Left lung (tissue), 4 donors: ENCODE measurements at regions not wholly inside any gene's neighbourhood (a gene's known extent, or its start where the extent isn't known, plus 50 kb on each side); places are given as distances from the start of the nearest gene placed in this dataset.

Experiments used
- ATAC-seq: fragments of 200-7000 bp; cut with Tn5 transposase; one replicate; pipeline ENCODE4 v1.9.1; 2020; ENCODE audit warnings: moderate library complexity
- DNase-seq, 4 donors: peaks; one replicate each; pipeline ENCODE4 v3.0.0-alpha.2; 2013 to 2020
- H3K27ac ChIP-seq, 2 donors: fragments of 200-600 bp; sonication (generic) in 1 of 2; one replicate each; pipeline versions ENCODE4 v1.5.0 to v1.8.0; 2020 to 2021
- H3K27me3 ChIP-seq, 2 donors: fragments of 200-600 bp; sonication (generic) in 1 of 2; one replicate each; pipeline versions ENCODE4 v1.5.0 to v1.8.0; 2020 to 2021
- H3K36me3 ChIP-seq, 2 donors: fragments of 200-600 bp; sonication (generic) in 1 of 2; one replicate each; pipeline versions ENCODE4 v1.5.0 to v1.8.0; 2020 to 2021
- H3K4me1 ChIP-seq, 2 donors: fragments of 200-600 bp; one replicate each; pipeline ENCODE4 v1.8.0; 2021
- H3K4me3 ChIP-seq, 2 donors: fragments of 200-600 bp; sonication (generic) in 1 of 2; one replicate each; pipeline versions ENCODE4 v1.5.0 to v1.8.0; 2020 to 2021; ENCODE audit warnings: mild to moderate bottlenecking in 1 of 2
- H3K9me3 ChIP-seq, 2 donors: fragments of 200-600 bp; sonication (generic) in 1 of 2; one replicate each; pipeline versions ENCODE4 v1.5.0 to v1.8.0; 2020 to 2021
- intact Hi-C, 2 donors: fragments of 100-400 bp; cut with DNase I; formaldehyde crosslinking; loops; one replicate each; pipeline versions ENCODE4 v1.11.2 to v1.14.2; 2022
- TF ChIP-seq, protein P1 (sequence below), 2 donors: fragments of 200-600 bp; sonication (generic) in 1 of 2; IDR thresholded peaks; one replicate each; pipeline versions ENCODE4 v1.5.0 to v1.8.0; 2021; ENCODE audit warnings: antibody characterized with exemption in 2 of 2
- donor health status: DM: no; HTN: yes; CAD: no.
- donor health status: DM: no; HTN: no; CAD: no.

DNA sequence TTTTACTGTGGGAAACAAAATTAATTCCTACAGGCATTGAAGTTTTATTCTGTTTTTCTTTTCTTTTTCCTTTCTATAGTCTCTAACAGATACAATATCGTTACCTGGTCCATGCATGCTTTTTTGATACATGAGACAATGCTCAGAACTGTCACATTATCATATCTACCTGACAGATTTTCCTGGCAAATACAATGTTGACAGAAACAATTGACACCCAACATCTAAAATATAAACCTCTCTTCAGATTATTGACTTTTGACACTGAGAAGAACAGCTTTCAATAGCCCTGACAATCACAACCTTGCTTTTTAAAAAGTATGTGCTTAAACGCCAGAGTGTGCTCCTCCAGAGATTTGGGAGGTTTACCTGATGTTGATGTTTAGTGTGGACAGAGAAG is 2334.6 kb upstream of the WWC1 start:
- ATAC-seq (no peak), DNase-seq (no peak)
- Histone ChIP-seq H3K27me3 (no peaks in the 10 kb centered on the region), H3K4me3 (no peak overlapping the region), H3K9me3 (peaks cover 0 to 3% of the 10 kb centered on the region in 2 donors), H3K4me1 (no peaks in the 10 kb centered on the region), H3K27ac (no peak overlapping the region), H3K36me3 (no peaks in the 10 kb centered on the region)
- TF ChIP-seq, protein P1, sequence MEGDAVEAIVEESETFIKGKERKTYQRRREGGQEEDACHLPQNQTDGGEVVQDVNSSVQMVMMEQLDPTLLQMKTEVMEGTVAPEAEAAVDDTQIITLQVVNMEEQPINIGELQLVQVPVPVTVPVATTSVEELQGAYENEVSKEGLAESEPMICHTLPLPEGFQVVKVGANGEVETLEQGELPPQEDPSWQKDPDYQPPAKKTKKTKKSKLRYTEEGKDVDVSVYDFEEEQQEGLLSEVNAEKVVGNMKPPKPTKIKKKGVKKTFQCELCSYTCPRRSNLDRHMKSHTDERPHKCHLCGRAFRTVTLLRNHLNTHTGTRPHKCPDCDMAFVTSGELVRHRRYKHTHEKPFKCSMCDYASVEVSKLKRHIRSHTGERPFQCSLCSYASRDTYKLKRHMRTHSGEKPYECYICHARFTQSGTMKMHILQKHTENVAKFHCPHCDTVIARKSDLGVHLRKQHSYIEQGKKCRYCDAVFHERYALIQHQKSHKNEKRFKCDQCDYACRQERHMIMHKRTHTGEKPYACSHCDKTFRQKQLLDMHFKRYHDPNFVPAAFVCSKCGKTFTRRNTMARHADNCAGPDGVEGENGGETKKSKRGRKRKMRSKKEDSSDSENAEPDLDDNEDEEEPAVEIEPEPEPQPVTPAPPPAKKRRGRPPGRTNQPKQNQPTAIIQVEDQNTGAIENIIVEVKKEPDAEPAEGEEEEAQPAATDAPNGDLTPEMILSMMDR (IDR thresholded peaks at IDR 0.05) = no peak
- intact Hi-C loops = no loop called here

DNA sequence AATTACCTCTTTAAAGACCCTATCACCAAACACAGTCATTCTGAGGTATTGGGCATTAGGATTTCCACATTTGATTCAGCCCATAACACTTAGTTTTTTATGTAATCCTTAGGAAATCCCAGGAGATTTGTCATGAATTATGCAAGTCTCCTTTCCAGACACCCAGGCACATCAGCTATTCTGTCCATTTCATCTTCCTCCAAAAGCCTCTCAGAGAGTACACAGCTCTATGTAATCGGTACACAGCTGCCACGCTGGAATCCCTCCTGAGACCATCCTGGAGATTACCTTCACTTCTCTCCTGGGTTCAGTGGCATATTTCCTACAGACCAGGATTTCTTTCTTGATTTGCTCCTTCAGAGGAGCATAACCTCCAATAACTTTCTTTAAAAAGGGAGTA is 2309.8 kb upstream of the WWC1 start:
- intact Hi-C loops = no loop called here
- TF ChIP-seq, protein P1 (IDR thresholded peaks at IDR 0.05) = no peak
- Histone ChIP-seq H3K27me3 (no peaks in the 10 kb centered on the region), H3K4me1 (no peaks in the 10 kb centered on the region), H3K4me3 (no peak overlapping the region), H3K27ac (no peak overlapping the region), H3K9me3 (no peaks in the 10 kb centered on the region), H3K36me3 (no peaks in the 10 kb centered on the region)
- DNase-seq (no peak), ATAC-seq (no peak)

DNA sequence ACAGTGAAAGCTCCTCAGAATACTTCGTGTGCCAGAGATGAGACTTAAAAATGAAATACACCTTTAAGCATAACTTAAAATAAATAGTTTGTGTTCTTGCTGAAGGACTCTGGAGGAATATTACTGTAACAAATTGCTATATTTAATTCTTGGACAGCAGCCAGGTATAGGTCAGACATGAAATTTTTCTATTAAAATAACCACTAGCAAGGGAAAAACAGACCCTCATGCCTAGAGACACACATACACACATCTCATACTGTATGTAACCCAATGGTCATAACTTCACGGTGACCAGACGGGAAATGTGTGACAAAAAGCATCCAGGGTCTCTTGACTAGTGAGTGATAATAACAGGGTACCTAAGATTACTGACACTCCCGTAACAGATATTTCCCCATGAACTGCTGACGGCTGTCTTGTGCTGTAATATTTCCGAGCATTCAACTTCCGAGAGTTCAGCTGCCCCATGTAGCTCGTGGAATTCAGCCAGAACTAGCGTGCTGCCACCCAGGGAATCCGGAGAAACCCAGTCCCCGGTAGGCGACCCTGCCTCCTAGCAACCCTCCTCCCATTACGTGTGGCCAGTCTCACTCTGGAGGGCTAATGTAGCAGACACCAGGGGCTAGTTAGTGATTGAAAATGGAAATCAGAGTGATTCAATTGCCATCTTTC is 2295.1 kb upstream of the WWC1 start:
- TF ChIP-seq, protein P1 (IDR thresholded peaks at IDR 0.05) = no peak
- no peak overlapping the region for H3K27ac ChIP-seq
- no peaks in the 10 kb centered on the region for H3K4me1 ChIP-seq
- DNase-seq (no peak), ATAC-seq (no peak)
- no peaks in the 10 kb centered on the region for H3K36me3 ChIP-seq
- no peaks in the 10 kb centered on the region for H3K9me3 ChIP-seq
- no peaks in the 10 kb centered on the region for H3K27me3 ChIP-seq
- no peak overlapping the region for H3K4me3 ChIP-seq
- intact Hi-C loops = no loop called here

DNA sequence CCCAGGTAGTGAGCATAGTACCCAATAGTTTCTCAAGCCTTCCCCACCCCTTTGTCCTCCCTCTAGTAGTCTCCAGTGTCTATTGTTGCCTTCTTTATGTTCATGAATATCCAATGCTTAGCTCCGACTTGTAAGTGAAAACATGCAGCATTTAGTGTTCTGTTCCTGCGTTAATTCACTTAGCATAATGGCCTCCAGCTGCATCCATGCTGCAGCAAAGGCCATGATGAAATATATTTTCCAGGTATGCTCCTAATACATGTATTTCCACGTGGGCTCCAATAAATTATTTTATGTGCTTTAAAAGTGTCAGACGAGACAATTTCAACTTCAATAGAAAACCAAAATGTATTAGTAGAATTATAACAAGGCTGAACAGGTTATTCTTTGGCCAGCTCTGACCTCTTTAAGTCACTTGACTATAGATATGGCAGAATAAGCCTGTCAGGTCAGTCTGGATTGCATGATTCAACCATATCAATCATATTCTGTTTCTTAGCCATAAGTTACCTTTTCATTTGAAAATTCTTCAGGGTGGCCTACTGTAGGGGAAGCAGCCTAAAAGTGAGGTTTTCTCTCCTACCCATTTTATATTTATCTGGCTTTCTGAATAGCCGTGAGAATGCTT is 2291.6 kb upstream of the WWC1 start:
- ATAC-seq (no peak), DNase-seq (no peak)
- Histone ChIP-seq H3K9me3 (no peaks in the 10 kb centered on the region), H3K4me1 (no peaks in the 10 kb centered on the region), H3K27me3 (no peaks in the 10 kb centered on the region), H3K36me3 (no peaks in the 10 kb centered on the region), H3K27ac (no peak overlapping the region), H3K4me3 (no peak overlapping the region)
- intact Hi-C loops = no loop called here
- TF ChIP-seq, protein P1 (IDR thresholded peaks at IDR 0.05) = no peak

DNA sequence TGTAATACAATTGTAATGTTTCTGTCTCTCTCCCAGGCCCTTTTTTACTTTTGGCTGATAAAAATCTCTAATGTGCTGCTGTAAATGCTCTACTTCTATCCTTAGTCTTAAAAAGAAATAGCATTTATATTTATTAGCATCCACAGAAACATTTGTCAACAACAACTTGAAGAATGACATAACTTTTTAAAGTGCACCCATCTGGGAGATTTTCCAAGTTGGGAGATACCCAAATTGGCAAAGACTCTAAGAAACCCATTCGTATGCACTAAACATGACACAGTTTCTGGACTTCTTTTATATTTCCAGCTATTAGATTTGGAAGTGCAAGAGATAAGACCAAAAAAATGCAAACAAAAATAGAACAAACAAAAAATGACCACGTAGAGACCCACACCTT is 2287.4 kb upstream of the WWC1 start:
- Histone ChIP-seq H3K4me3 (no peak overlapping the region), H3K27me3 (no peaks in the 10 kb centered on the region), H3K4me1 (no peaks in the 10 kb centered on the region), H3K27ac (no peak overlapping the region), H3K36me3 (no peaks in the 10 kb centered on the region), H3K9me3 (no peaks in the 10 kb centered on the region)
- TF ChIP-seq, protein P1 (IDR thresholded peaks at IDR 0.05) = no peak
- intact Hi-C loops = no loop called here
- ATAC-seq (no peak), DNase-seq (peak in 1 of 4 donors; percentile 26)
